H4 (cell line): ENCODE measurements at regions not wholly inside any gene's neighbourhood (a gene's known extent, or its start where the extent isn't known, plus 50 kb on each side); places are given as distances from the start of the nearest gene placed in this dataset.

Experiments used
- DNase-seq: peaks from one replicate; pipeline ENCODE4 v3.0.0-alpha.2; 2015; ENCODE audit warnings: low spot score

- no peak for DNase-seq
Measured at GRCh38 chr20:48080583-48080982, 295.3 kb upstream of the SULF2 start.

- no peak for DNase-seq
Measured at GRCh38 chr20:48079028-48079427, 293.7 kb upstream of the SULF2 start.

GRCh38 chr20:48076747-48077146 lies 291.5 kb upstream of the SULF2 start:
- DNase-seq, result no peak

GRCh38 chr20:48076247-48076646 lies 291.0 kb upstream of the SULF2 start:
- DNase-seq, result no peak

- DNase-seq, result no peak
Measured at GRCh38 chr20:48075591-48076174, 290.4 kb upstream of the SULF2 start.

GRCh38 chr20:48070991-48071652 lies 285.8 kb upstream of the SULF2 start:
- no peak for DNase-seq

GRCh38 chr20:48069596-48069995 lies 284.3 kb upstream of the SULF2 start:
- DNase-seq, result no peak

GRCh38 chr20:48066851-48067250 lies 281.6 kb upstream of the SULF2 start:
- DNase-seq, result no peak

- no peak for DNase-seq
Measured at GRCh38 chr20:48066246-48066645, 281.0 kb upstream of the SULF2 start.

GRCh38 chr20:48065833-48066232 lies 280.6 kb upstream of the SULF2 start:
- no peak for DNase-seq

- no peak for DNase-seq
Measured at GRCh38 chr20:48064929-48065328, 279.6 kb upstream of the SULF2 start.

GRCh38 chr20:48060841-48061720 lies 275.8 kb upstream of the SULF2 start:
- DNase-seq, result no peak

GRCh38 chr20:48058611-48059559 lies 273.6 kb upstream of the SULF2 start:
- DNase-seq, result no peak

- DNase-seq, result no peak
Measured at GRCh38 chr20:48057739-48058138, 272.5 kb upstream of the SULF2 start.

GRCh38 chr20:48057251-48057650 lies 272.0 kb upstream of the SULF2 start:
- no peak for DNase-seq

- DNase-seq, result no peak
Measured at GRCh38 chr20:48056218-48056617, 270.9 kb upstream of the SULF2 start.

GRCh38 chr20:48054051-48054450 lies 268.8 kb upstream of the SULF2 start:
- no peak for DNase-seq

GRCh38 chr20:48052475-48052835 lies 267.2 kb upstream of the SULF2 start:
- peak; percentile 18 for DNase-seq

- DNase-seq, result peak; percentile 65
Measured at GRCh38 chr20:48051794-48052474, 266.7 kb upstream of the SULF2 start.

- no peak for DNase-seq
Measured at GRCh38 chr20:48049641-48050040, 264.4 kb upstream of the SULF2 start.

GRCh38 chr20:48049171-48049570 lies 263.9 kb upstream of the SULF2 start:
- DNase-seq, result no peak
